GM23338 (cell line): ENCODE measurements at regions not wholly inside any gene's neighbourhood (a gene's known extent, or its start where the extent isn't known, plus 50 kb on each side); places are given as distances from the start of the nearest gene placed in this dataset.
A peak's percentile ranks its signal among the peaks of the same experiment; 100 is the strongest.

Experiments used
- ATAC-seq: fragments of 200-7000 bp; cut with Tn5 transposase; 3 replicates; pipeline ENCODE4 v1.9.1; 2020
- DNase-seq: peaks from one replicate; pipeline ENCODE4 v3.0.0-alpha.2; 2015; ENCODE audit warnings: low spot score
- H2AFZ ChIP-seq: fragments of 200-600 bp; sonication (generic); 2 replicates; pipeline ENCODE4 v1.8.0; 2016; ENCODE audit warnings: antibody characterized with exemption, mild to moderate bottlenecking, moderate library complexity
- H3F3A ChIP-seq: fragments of 200-600 bp; sonication (generic); replicated peaks from 2 replicates; pipeline ENCODE4 v1.8.0; 2017; ENCODE audit warnings: antibody characterized with exemption, mixed run types, low read depth
- H3K27ac ChIP-seq: fragments of 200-600 bp; sonication (generic); 2 replicates; pipeline ENCODE4 v1.6.1; 2016; ENCODE audit warnings: low read depth
- H3K27me3 ChIP-seq: fragments of 200-600 bp; sonication (generic); 2 replicates; pipeline ENCODE4 v1.8.0; 2016; ENCODE audit warnings: mild to moderate bottlenecking, mixed run types, moderate library complexity; ENCODE audit not compliant: insufficient read depth
- H3K36me3 ChIP-seq: fragments of 200-600 bp; sonication (generic); 2 replicates; pipeline ENCODE4 v1.8.0; 2016; ENCODE audit warnings: mild to moderate bottlenecking; ENCODE audit not compliant: insufficient read depth
- H3K4me1 ChIP-seq: fragments of 200-600 bp; sonication (generic); 2 replicates; pipeline ENCODE4 v1.8.0; 2016; ENCODE audit warnings: mild to moderate bottlenecking, moderate library complexity; ENCODE audit not compliant: insufficient read depth
- H3K4me2 ChIP-seq: fragments of 200-600 bp; sonication (generic); 2 replicates; pipeline ENCODE4 v1.7.1; 2017; ENCODE audit warnings: mixed run types
- H3K4me3 ChIP-seq: fragments of 200-600 bp; sonication (generic); 2 replicates; pipeline ENCODE4 v1.6.1; 2016; ENCODE audit warnings: mixed run types
- H3K79me2 ChIP-seq: fragments of 200-600 bp; sonication (generic); replicated peaks from 2 replicates; pipeline ENCODE4 v1.8.0; 2017; ENCODE audit warnings: mild to moderate bottlenecking; ENCODE audit not compliant: insufficient read depth
- H3K9me2 ChIP-seq: fragments of 200-600 bp; sonication (generic); 2 replicates; pipeline ENCODE4 v1.8.0; 2017; ENCODE audit not compliant: insufficient read depth
- H4K20me1 ChIP-seq: fragments of 200-600 bp; sonication (generic); replicated peaks from 2 replicates; pipeline ENCODE4 v1.8.0; 2017; ENCODE audit warnings: mild to moderate bottlenecking; ENCODE audit not compliant: insufficient read depth
- H3K27ac Mint-ChIP-seq: 2 replicates; pipeline ENCODE4 v1.8.0; 2020; ENCODE audit warnings: inconsistent platforms, mild to moderate bottlenecking, moderate library complexity, mixed read lengths
- H3K27me3 Mint-ChIP-seq: 3 replicates; pipeline ENCODE4 v1.8.0; 2022; ENCODE audit warnings: low read depth, mild to moderate bottlenecking, moderate library complexity, mixed read lengths, inconsistent platforms; ENCODE audit not compliant: insufficient read depth, poor library complexity
- H3K36me3 Mint-ChIP-seq: 3 replicates; pipeline ENCODE4 v1.8.0; 2021; ENCODE audit warnings: low read depth, mild to moderate bottlenecking, inconsistent platforms, moderate library complexity, mixed read lengths
- H3K4me1 Mint-ChIP-seq: 3 replicates; pipeline ENCODE4 v1.8.0; 2020; ENCODE audit warnings: mild to moderate bottlenecking, inconsistent platforms, mixed read lengths
- H3K4me3 Mint-ChIP-seq: 3 replicates; pipeline ENCODE4 v1.8.0; 2021; ENCODE audit warnings: moderate library complexity, mild to moderate bottlenecking, inconsistent platforms, mixed read lengths
- H3K9me3 Mint-ChIP-seq: 3 replicates; pipeline ENCODE4 v1.8.0; 2020; ENCODE audit warnings: moderate library complexity, mild to moderate bottlenecking, inconsistent platforms, mixed read lengths
- EZH2phosphoT487 ChIP-seq: fragments of 200-600 bp; sonication (generic); IDR thresholded peaks from one replicate; pipeline ENCODE4 v1.8.1; 2018; ENCODE audit warnings: antibody characterized with exemption; ENCODE audit not compliant: unreplicated experiment
- POLR2AphosphoS5 ChIP-seq: IDR thresholded peaks from 2 replicates; pipeline ENCODE4 v1.6.1; 2016; ENCODE audit warnings: antibody characterized with exemption, low read depth
- ZNF114 ChIP-seq: fragments of 250-450 bp; sonication (Bioruptor Pico); IDR thresholded peaks from 2 replicates; pipeline ENCODE4 v1.5.0; 2020; ENCODE audit warnings: mild to moderate bottlenecking, moderate library complexity
- ZNF331 ChIP-seq: fragments of 250-450 bp; sonication (Bioruptor Pico); IDR thresholded peaks from 2 replicates; pipeline ENCODE4 v1.5.0; 2020; ENCODE audit warnings: low read depth, mild to moderate bottlenecking, moderate library complexity
- TF ChIP-seq, protein P1 (sequence below): fragments of 250-450 bp; sonication (Bioruptor Pico); IDR thresholded peaks from 2 replicates; pipeline ENCODE4 v1.5.0; 2020; ENCODE audit warnings: mild to moderate bottlenecking, moderate library complexity
- TF ChIP-seq, protein P2 (sequence below): IDR thresholded peaks from one replicate; pipeline ENCODE4 v1.6.1; 2018; ENCODE audit warnings: antibody characterized with exemption; ENCODE audit not compliant: unreplicated experiment
- TF ChIP-seq, protein P3 (sequence below), 2 experiments: fragments of 200-600 bp in 1 of 2; sonication (generic) in 1 of 2; conservative IDR thresholded peaks; 2 replicates each; pipeline versions ENCODE4 v1.5.1 to v1.6.1; 2016 to 2017; ENCODE audit warnings: antibody characterized with exemption in 2 of 2, low read depth in 2 of 2, mild to moderate bottlenecking in 2 of 2, moderate library complexity in 1 of 2

DNA sequence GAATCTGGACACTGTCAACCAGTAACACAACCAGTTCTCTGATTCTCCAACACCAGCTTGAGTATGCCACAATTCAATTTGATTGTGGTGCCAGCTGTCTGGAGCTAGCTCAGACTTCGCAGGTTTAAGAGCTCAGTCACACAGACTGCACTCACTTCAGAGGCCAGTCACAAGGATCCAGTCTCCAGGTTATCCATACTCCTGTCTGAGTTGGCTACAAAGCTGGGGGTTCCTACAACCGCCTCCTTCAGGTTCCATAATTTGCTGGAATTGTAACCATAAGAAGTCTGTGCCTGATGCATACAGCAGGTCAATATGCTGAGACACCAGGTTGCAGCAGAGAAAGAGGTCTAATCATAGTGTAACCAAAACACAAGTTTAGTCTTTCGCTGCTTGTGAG lies 70.5 kb upstream of the CPSF6 start (continued):
- TF ChIP-seq, protein P1, sequence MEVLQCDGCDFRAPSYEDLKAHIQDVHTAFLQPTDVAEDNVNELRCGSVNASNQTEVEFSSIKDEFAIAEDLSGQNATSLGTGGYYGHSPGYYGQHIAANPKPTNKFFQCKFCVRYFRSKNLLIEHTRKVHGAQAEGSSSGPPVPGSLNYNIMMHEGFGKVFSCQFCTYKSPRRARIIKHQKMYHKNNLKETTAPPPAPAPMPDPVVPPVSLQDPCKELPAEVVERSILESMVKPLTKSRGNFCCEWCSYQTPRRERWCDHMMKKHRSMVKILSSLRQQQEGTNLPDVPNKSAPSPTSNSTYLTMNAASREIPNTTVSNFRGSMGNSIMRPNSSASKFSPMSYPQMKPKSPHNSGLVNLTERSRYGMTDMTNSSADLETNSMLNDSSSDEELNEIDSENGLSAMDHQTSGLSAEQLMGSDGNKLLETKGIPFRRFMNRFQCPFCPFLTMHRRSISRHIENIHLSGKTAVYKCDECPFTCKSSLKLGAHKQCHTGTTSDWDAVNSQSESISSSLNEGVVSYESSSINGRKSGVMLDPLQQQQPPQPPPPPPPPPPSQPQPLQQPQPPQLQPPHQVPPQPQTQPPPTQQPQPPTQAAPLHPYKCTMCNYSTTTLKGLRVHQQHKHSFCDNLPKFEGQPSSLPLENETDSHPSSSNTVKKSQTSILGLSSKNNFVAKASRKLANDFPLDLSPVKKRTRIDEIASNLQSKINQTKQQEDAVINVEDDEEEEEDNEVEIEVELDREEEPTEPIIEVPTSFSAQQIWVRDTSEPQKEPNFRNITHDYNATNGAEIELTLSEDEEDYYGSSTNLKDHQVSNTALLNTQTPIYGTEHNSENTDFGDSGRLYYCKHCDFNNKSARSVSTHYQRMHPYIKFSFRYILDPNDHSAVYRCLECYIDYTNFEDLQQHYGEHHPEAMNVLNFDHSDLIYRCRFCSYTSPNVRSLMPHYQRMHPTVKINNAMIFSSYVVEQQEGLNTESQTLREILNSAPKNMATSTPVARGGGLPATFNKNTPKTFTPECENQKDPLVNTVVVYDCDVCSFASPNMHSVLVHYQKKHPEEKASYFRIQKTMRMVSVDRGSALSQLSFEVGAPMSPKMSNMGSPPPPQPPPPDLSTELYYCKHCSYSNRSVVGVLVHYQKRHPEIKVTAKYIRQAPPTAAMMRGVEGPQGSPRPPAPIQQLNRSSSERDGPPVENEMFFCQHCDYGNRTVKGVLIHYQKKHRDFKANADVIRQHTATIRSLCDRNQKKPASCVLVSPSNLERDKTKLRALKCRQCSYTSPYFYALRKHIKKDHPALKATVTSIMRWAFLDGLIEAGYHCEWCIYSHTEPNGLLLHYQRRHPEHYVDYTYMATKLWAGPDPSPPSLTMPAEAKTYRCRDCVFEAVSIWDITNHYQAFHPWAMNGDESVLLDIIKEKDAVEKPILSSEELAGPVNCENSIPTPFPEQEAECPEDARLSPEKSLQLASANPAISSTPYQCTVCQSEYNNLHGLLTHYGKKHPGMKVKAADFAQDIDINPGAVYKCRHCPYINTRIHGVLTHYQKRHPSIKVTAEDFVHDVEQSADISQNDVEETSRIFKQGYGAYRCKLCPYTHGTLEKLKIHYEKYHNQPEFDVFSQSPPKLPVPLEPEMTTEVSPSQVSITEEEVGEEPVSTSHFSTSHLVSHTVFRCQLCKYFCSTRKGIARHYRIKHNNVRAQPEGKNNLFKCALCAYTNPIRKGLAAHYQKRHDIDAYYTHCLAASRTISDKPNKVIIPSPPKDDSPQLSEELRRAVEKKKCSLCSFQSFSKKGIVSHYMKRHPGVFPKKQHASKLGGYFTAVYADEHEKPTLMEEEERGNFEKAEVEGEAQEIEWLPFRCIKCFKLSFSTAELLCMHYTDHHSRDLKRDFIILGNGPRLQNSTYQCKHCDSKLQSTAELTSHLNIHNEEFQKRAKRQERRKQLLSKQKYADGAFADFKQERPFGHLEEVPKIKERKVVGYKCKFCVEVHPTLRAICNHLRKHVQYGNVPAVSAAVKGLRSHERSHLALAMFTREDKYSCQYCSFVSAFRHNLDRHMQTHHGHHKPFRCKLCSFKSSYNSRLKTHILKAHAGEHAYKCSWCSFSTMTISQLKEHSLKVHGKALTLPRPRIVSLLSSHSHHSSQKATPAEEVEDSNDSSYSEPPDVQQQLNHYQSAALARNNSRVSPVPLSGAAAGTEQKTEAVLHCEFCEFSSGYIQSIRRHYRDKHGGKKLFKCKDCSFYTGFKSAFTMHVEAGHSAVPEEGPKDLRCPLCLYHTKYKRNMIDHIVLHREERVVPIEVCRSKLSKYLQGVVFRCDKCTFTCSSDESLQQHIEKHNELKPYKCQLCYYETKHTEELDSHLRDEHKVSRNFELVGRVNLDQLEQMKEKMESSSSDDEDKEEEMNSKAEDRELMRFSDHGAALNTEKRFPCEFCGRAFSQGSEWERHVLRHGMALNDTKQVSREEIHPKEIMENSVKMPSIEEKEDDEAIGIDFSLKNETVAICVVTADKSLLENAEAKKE (CRISPR knock-in tag): no peak
- TF ChIP-seq ZNF331 (CRISPR knock-in tag): no peak
- no peak for TF ChIP-seq EZH2phosphoT487
- no peak for TF ChIP-seq ZNF114 (CRISPR knock-in tag)
- no peak for TF ChIP-seq POLR2AphosphoS5

DNA sequence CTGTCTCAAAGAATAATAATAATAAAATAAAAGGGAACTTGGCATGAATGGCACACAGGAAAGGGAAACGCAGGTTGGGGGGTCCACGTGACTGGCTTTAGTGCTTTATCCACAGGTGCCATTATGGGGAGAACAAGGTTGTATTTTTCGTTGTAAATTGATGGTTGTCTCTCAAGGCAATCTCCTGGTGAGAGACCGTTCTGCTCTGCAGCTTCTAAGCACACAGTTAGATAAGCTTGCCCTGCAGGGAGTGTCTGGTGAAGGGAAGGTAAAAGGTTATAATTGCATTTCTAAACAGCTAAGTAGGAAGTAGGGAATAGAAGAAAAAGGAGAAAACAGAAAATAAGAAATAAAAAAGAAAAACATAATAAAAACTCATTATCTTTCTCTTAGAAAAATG lies 69.1 kb upstream of the CPSF6 start:
- Histone ChIP-seq H3K4me1 (peaks cover 37% of the 10 kb centered on the region), H3K79me2 (no peaks in the 10 kb centered on the region), H3K36me3 (no peaks in the 10 kb centered on the region; the same call in 1 of the 2 replicates), H4K20me1 (no peaks in the 10 kb centered on the region), H3K27me3 (no peaks in the 10 kb centered on the region), H3F3A (no peaks in the 10 kb centered on the region; the same call in 1 of the 2 replicates), H3K9me2 (no peaks in the 10 kb centered on the region), H3K27ac (no peak overlapping the region), H3K4me3 (no peak overlapping the region), H3K4me2 (no peak overlapping the region), H2AFZ (peak overlapping the region; percentile 47; the same call in 1 of the 2 replicates)
- Mint-ChIP-seq H3K4me1 (peaks cover 25% of the 10 kb centered on the region), H3K27ac (no peak overlapping the region), H3K36me3 (no peaks in the 10 kb centered on the region), H3K9me3 (no peaks in the 10 kb centered on the region; the same call in 2 of the 3 replicates), H3K4me3 (no peak overlapping the region), H3K27me3 (peaks cover 13% of the 10 kb centered on the region)
- no peak for ATAC-seq
- DNase-seq: no peak
- TF ChIP-seq, protein P2, sequence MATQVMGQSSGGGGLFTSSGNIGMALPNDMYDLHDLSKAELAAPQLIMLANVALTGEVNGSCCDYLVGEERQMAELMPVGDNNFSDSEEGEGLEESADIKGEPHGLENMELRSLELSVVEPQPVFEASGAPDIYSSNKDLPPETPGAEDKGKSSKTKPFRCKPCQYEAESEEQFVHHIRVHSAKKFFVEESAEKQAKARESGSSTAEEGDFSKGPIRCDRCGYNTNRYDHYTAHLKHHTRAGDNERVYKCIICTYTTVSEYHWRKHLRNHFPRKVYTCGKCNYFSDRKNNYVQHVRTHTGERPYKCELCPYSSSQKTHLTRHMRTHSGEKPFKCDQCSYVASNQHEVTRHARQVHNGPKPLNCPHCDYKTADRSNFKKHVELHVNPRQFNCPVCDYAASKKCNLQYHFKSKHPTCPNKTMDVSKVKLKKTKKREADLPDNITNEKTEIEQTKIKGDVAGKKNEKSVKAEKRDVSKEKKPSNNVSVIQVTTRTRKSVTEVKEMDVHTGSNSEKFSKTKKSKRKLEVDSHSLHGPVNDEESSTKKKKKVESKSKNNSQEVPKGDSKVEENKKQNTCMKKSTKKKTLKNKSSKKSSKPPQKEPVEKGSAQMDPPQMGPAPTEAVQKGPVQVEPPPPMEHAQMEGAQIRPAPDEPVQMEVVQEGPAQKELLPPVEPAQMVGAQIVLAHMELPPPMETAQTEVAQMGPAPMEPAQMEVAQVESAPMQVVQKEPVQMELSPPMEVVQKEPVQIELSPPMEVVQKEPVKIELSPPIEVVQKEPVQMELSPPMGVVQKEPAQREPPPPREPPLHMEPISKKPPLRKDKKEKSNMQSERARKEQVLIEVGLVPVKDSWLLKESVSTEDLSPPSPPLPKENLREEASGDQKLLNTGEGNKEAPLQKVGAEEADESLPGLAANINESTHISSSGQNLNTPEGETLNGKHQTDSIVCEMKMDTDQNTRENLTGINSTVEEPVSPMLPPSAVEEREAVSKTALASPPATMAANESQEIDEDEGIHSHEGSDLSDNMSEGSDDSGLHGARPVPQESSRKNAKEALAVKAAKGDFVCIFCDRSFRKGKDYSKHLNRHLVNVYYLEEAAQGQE: no peak
- TF ChIP-seq, protein P3, sequence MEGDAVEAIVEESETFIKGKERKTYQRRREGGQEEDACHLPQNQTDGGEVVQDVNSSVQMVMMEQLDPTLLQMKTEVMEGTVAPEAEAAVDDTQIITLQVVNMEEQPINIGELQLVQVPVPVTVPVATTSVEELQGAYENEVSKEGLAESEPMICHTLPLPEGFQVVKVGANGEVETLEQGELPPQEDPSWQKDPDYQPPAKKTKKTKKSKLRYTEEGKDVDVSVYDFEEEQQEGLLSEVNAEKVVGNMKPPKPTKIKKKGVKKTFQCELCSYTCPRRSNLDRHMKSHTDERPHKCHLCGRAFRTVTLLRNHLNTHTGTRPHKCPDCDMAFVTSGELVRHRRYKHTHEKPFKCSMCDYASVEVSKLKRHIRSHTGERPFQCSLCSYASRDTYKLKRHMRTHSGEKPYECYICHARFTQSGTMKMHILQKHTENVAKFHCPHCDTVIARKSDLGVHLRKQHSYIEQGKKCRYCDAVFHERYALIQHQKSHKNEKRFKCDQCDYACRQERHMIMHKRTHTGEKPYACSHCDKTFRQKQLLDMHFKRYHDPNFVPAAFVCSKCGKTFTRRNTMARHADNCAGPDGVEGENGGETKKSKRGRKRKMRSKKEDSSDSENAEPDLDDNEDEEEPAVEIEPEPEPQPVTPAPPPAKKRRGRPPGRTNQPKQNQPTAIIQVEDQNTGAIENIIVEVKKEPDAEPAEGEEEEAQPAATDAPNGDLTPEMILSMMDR (conservative IDR thresholded peaks at IDR 0.05; ENCODE audit: low read depth in 2 of 2): no peak
